ENCODE measurements at regions not wholly inside any gene's neighbourhood (a gene's known extent, or its start where the extent isn't known, plus 50 kb on each side); places are given as distances from the start of the nearest gene placed in this dataset.

GRCh38 chr4:26032142-26032541, 118.1 kb downstream of the SMIM20 start:
- TF ChIP-seq REST (IDR thresholded peaks at IDR 0.05; ENCODE audit: insufficient replicate concordance, low read depth) (no peak), POLR2AphosphoS5 (IDR thresholded peaks at IDR 0.05; ENCODE audit: low read depth) (no peak)

All from HL-60 (cell line).